ENCODE measurements at regions not wholly inside any gene's neighbourhood (a gene's known extent, or its start where the extent isn't known, plus 50 kb on each side); places are given as distances from the start of the nearest gene placed in this dataset.

- no peak overlapping the region for H3K27ac ChIP-seq (ENCODE audit: insufficient read depth, low read depth, low read length)
- FAIRE-seq (no peak), DNase-seq (ENCODE audit: low read depth, low spot score) (no peak)
- no peaks in the 10 kb centered on the region for H3K36me3 ChIP-seq (ENCODE audit: control insufficient read depth in 2 of 2, extremely low read depth in 1 of 2, insufficient read depth in 2 of 2, low read length in 2 of 2)
- H2AFZ ChIP-seq (ENCODE audit: low read depth, low read length), result no peak overlapping the region
- no peak overlapping the region for H3K9ac ChIP-seq (replicated peaks; ENCODE audit: extremely low read depth, insufficient read depth, low read length)
- H4K20me1 ChIP-seq (replicated peaks; ENCODE audit: control insufficient read depth, extremely low read depth, insufficient read depth, low read length), result no peaks in the 10 kb centered on the region
- POLR2A ChIA-PET, result no interaction called here
- TF ChIP-seq JUN (IDR thresholded peaks at IDR 0.05; ENCODE audit: borderline replicate concordance, insufficient read depth, insufficient read length, low read depth) (no peak), POLR2AphosphoS5 (IDR thresholded peaks at IDR 0.05; ENCODE audit: insufficient read depth, low read depth, low read length) (no peak), EZH2 (IDR thresholded peaks at IDR 0.05; ENCODE audit: borderline replicate concordance, low read depth, low read length, severe bottlenecking) (no peak)
- no TSS peak for BruUV-seq (replicated peaks)
- dilution Hi-C loops (cut with MboI; ENCODE audit: extremely low pct_ligation_motif_present, low sequenced_read_pairs) (no loop called here), intact Hi-C loops (cut with micrococcal nuclease) (no loop called here)
- no peak overlapping the region for H3K4me2 ChIP-seq (ENCODE audit: insufficient read depth, low read length)
- H3K4me1 ChIP-seq (ENCODE audit: control insufficient read depth, extremely low read depth, insufficient read depth, low read length), result no peaks in the 10 kb centered on the region
- H3K9me3 ChIP-seq (replicated peaks; ENCODE audit: control insufficient read depth, insufficient read depth, low read length), result no peaks in the 10 kb centered on the region
- no peaks in the 10 kb centered on the region for H3K27me3 ChIP-seq (ENCODE audit: control insufficient read depth in 2 of 2, insufficient read depth in 2 of 2, low read length in 2 of 2)
- H3K79me2 ChIP-seq (ENCODE audit: control insufficient read depth, insufficient read depth, low read length), result no peaks in the 10 kb centered on the region
- H3K9me1 ChIP-seq (replicated peaks; ENCODE audit: control insufficient read depth, extremely low read depth, insufficient read depth, low read length), result no peaks in the 10 kb centered on the region
- CTCF ChIA-PET, result no interaction called here
- no peak overlapping the region for H3K4me3 ChIP-seq (replicated peaks in 1 of 3; ENCODE audit: insufficient read depth in 1 of 3, low read depth in 1 of 3, low read length in 3 of 3)
Observed at GRCh38 chr10:125219776-125220175, 59.4 kb upstream of the CTBP2 start.

GRCh38 chr10:125218967-125219366, 58.6 kb upstream of the CTBP2 start:
- no peak overlapping the region for H3K9ac ChIP-seq (replicated peaks; ENCODE audit: extremely low read depth, insufficient read depth, low read length)
- FAIRE-seq (no peak), DNase-seq (ENCODE audit: low read depth, low spot score) (no peak)
- intact Hi-C loops (cut with micrococcal nuclease), result no loop called here
- H3K27me3 ChIP-seq (ENCODE audit: control insufficient read depth in 2 of 2, insufficient read depth in 2 of 2, low read length in 2 of 2), result no peaks in the 10 kb centered on the region
- H4K20me1 ChIP-seq (replicated peaks; ENCODE audit: control insufficient read depth, extremely low read depth, insufficient read depth, low read length), result no peaks in the 10 kb centered on the region
- H3K9me1 ChIP-seq (replicated peaks; ENCODE audit: control insufficient read depth, extremely low read depth, insufficient read depth, low read length), result no peaks in the 10 kb centered on the region
- no peak overlapping the region for H2AFZ ChIP-seq (ENCODE audit: low read depth, low read length)
- H3K36me3 ChIP-seq (ENCODE audit: control insufficient read depth in 2 of 2, extremely low read depth in 1 of 2, insufficient read depth in 2 of 2, low read length in 2 of 2), result no peaks in the 10 kb centered on the region
- dilution Hi-C loops (cut with MboI; ENCODE audit: extremely low pct_ligation_motif_present, low sequenced_read_pairs), result no loop called here
- BruUV-seq (replicated peaks), result no TSS peak
- POLR2A ChIA-PET, result no interaction called here
- H3K4me2 ChIP-seq (ENCODE audit: insufficient read depth, low read length), result no peak overlapping the region
- TF ChIP-seq, protein P1, sequence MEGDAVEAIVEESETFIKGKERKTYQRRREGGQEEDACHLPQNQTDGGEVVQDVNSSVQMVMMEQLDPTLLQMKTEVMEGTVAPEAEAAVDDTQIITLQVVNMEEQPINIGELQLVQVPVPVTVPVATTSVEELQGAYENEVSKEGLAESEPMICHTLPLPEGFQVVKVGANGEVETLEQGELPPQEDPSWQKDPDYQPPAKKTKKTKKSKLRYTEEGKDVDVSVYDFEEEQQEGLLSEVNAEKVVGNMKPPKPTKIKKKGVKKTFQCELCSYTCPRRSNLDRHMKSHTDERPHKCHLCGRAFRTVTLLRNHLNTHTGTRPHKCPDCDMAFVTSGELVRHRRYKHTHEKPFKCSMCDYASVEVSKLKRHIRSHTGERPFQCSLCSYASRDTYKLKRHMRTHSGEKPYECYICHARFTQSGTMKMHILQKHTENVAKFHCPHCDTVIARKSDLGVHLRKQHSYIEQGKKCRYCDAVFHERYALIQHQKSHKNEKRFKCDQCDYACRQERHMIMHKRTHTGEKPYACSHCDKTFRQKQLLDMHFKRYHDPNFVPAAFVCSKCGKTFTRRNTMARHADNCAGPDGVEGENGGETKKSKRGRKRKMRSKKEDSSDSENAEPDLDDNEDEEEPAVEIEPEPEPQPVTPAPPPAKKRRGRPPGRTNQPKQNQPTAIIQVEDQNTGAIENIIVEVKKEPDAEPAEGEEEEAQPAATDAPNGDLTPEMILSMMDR (IDR thresholded peaks at IDR 0.05; ENCODE audit: extremely low read depth in 1 of 2, insufficient read depth in 1 of 2, low read depth in 1 of 2, low read length in 2 of 2), result no peak
- no peak for TF ChIP-seq JUN (IDR thresholded peaks at IDR 0.05; ENCODE audit: borderline replicate concordance, insufficient read depth, insufficient read length, low read depth)
- no peak for TF ChIP-seq FOS (IDR thresholded peaks at IDR 0.05; ENCODE audit: borderline replicate concordance, insufficient read depth, low read length)
- no peak for TF ChIP-seq POLR2AphosphoS5 (IDR thresholded peaks at IDR 0.05; ENCODE audit: insufficient read depth, low read depth, low read length)
- no peak for TF ChIP-seq MAX (IDR thresholded peaks at IDR 0.05; ENCODE audit: insufficient read depth, insufficient read length)
- TF ChIP-seq GATA2 (IDR thresholded peaks at IDR 0.05; ENCODE audit: insufficient read depth, insufficient read length, low read depth, low read length), result no peak
- TF ChIP-seq POLR2A (IDR thresholded peaks at IDR 0.05; ENCODE audit: low read depth, low read length), result no peak
- H3K4me1 ChIP-seq (ENCODE audit: control insufficient read depth, extremely low read depth, insufficient read depth, low read length), result no peaks in the 10 kb centered on the region
- no peaks in the 10 kb centered on the region for H3K79me2 ChIP-seq (ENCODE audit: control insufficient read depth, insufficient read depth, low read length)
- H3K9me3 ChIP-seq (replicated peaks; ENCODE audit: control insufficient read depth, insufficient read depth, low read length), result no peaks in the 10 kb centered on the region
- CTCF ChIA-PET, result interaction anchor here (0.7 kb wide), 1 partner anchor 487 kb away, joined by 3 read pairs; no protein-coding TSS in a partner anchor
- no peak overlapping the region for H3K4me3 ChIP-seq (replicated peaks in 1 of 3; ENCODE audit: insufficient read depth in 1 of 3, low read depth in 1 of 3, low read length in 3 of 3)
- no peak overlapping the region for H3K27ac ChIP-seq (ENCODE audit: insufficient read depth, low read depth, low read length)
